Pulmonary artery endothelial cell (primary cell): ENCODE measurements at regions not wholly inside any gene's neighbourhood (a gene's known extent, or its start where the extent isn't known, plus 50 kb on each side); places are given as distances from the start of the nearest gene placed in this dataset.

Experiments used
- DNase-seq: peaks from one replicate; pipeline ENCODE4 v3.0.0-alpha.2; 2011; ENCODE audit warnings: low read depth, low spot score

DNA sequence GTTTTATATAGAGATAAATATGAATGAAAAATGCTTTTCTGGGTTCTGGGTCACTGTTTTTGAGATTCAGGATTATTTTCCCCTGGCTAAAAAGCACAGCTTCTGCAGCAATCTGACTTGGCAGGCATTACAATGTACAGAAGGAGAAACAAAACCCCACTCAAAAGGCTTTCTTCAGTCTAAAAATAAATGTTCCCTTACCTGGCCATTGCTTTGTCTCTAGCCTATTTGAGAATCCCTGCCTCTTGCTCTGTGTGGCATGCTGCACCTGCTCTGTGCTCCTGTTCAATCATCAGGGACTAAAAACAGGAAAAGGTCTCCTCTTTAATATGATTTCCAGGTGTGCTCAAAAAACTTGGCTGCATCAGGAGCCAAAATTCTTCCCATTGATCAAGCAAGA is 187.4 kb upstream of the STAC start:
- no peak for DNase-seq

DNA sequence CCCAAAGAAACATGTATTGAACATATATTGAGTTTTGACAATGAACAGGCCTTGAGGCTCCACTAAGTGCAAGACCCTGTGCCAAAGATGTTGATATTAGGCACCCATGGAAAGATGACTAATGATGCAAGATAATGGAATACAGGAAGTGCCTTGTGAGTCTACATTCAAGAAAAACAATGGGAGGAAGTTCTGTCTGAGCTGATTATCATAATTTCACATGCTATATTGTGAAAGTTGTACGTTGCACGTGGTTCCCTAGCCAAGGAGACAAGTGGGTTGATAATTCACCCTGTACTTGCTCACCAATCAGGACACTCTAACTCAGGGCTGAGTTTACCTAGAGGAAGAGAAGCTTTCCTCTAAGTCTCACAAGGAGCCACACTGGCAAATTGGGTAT is 186.9 kb upstream of the STAC start:
- DNase-seq: peak; percentile 44

DNA sequence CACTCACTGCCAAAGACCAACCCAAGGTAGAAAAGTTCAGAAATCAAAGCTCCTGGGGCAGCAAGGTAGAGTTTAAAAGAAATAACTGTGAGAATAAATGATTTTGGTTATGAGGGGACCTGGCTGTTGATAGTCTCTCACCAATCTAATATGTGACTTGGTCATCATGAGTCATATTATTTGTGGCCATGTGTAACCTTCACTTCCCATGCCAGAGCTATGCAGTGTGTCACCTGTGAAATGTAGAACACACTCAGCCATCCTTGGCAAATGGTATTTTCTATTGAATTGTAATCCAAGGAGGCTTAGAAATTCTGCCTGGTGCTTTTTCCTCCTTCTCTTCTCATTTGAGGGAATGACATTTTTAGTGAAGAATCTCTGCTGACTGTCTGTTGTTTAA is 184.2 kb upstream of the STAC start:
- no peak for DNase-seq

DNA sequence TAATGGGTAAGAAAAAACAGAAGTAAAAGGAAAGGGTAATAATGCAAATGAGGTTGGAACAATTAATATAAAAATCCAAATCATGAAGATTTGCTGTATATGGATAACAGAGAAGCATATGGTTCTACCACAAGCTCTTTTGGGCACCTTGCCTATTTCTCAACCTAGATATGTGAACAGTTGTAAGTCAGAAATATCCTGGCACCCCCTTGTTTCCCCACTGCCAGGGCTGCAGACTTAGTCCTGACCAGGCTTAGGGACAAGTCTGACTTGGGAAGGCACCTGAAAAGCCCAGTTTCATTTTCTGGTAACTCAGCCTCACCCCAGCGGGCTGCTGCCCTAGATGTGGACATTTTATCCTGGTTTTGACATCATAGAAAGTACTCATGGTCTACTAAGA is 183.2 kb upstream of the STAC start:
- DNase-seq: no peak

DNA sequence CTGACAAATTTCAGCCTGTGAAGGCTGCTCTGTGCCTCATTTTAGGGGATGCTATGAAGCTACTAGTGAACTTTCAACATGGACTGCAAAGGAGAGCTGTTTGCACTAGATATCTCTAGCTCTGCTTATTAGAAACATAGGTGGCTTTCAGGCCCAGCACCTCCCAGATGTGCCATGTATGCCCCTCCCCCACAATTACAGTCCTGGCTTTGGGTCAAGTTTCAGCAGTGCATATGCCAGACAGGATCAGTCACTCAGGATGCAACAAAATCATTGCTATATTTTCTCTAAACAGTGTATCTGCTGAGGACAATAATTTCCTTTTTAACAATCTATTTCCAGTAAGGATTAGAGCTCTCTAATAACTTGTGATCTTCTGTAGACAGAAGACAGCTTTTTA is 178.8 kb upstream of the STAC start:
- DNase-seq: no peak

DNA sequence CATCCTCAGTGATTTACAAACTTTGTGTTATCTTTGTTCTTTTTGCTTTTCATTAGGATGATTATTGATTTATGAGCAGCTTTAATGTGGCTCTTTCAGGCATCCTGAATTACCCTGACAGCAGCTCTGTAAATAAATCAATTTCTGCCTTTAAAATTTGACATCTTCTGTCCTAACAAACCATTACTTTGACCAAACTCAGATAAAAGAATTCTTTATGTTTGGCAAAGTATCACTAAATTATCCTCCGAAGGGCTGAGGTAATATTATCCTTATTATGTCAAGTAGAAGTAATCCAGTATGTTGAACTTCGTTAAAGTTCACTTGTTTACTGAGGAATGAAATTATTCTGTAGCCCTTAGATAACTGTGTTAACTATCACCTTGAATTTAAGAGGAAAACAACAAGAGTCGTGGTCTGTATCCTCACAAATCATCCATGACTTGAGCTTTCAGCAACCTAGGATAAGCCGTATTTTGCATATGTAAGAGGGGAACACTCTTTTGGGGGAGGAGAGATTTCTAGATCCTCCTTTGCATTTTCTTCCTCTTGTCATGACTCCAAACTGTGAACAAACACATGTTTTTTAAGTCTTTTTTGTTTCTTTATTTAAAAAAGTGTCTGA is 173.2 kb upstream of the STAC start:
- DNase-seq: no peak

DNA sequence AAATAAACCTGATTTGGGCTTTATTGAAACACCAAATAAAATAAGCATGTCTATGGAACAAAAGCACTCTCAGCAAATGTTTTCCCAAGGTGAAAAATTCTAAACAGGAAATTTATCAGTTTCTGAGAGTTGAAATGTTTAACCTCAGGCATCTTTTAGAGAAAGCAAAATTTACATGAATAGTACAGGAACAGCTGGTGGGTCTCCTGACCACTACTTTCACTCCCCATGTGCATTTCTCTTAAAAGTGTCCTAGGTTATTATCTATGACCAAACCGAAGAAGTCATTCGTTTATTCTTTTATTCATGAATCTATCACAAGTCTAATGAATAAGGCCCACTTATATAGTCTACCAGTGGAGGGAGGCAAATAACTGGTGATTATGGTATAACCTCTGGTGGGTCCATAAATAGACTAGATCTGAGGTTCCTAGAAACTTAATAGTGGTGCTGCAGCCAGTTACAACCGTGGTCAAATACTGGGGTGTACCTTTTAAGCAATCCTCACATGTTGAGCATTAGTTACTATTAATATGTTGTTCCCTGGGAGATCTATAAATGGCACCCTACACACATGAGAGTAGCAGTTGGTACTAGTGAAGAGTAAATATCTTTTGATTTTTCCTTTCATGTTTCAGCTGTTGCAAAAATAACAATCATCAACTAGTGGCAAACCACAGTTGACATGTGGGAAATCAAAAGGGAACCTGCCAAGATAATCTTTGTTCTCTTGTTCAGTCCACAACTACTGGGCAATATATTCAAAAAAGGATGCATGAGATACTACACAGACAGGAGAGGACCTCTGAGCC is 169.3 kb upstream of the STAC start:
- no peak for DNase-seq

DNA sequence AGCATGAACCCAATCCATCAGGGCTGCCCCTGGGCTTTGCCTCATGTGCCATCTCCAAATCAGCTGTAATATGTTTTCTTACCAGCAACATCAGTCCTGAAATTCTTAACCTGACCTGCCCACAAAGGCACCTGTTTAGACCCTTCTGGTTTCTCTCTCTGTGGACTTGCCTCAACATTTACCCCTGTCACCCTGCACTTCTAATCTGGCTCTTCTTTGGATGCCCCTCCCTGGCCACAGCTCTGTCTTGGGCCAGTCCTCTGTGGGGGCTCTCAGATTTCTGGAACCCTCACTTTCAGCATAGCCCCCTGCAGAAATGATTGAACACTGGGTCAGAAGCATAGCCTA is 168.7 kb upstream of the STAC start:
- DNase-seq: no peak

DNA sequence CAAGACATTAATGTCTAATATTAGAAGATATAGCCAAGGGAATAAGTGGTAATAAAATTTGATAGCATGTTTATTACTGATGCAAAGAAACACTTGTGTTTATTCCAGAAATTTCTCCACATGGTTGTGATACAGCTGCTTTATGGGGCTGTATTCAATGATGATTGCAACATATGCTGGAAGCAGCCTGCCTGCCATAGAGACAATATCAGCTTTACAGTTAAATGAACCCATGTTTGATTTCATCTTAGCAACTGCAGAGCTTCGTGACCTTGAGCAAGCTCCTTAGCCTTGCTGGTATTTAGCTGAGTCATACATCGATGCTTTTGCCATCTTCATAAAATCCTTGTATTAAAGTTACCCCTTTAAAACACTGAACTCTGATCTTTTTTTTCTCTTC is 168.1 kb upstream of the STAC start:
- DNase-seq: no peak

DNA sequence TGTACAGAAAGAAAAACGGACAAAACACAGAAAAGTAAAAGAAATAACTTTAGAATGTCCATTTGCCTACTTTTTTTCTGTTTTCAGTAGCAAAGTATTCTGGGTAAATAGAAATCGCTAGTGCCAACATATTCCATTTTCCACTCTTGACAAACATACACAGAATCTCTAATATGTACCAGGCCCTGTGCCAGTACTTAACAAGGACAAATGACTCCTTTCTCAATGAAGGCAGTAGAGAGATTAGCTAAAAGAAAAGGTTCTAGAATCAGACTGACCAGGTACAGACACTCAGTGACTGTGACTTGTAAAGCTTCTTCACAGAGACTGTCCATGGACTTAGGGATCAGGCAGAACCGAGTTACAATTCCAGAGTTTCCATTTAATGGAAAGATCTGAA is 165.8 kb upstream of the STAC start:
- no peak for DNase-seq

DNA sequence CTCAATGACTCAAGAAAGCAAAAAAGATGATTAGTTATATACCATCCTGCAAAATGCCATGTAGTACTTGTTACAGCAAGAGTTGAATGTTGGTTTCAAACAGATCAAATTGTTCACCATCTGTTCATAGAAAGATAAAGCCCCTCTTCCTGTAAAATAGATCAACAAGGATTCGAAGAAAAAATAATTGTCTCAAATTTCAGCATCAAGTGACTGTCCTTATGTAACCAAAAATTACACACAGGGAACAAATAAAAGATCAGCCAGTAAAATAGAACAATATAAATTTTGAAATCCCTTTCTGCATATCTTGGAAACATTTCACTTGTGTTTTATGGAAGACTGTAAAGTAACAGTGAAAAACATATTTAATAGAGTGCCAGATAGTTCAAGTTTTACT is 165.1 kb upstream of the STAC start:
- DNase-seq: no peak

DNA sequence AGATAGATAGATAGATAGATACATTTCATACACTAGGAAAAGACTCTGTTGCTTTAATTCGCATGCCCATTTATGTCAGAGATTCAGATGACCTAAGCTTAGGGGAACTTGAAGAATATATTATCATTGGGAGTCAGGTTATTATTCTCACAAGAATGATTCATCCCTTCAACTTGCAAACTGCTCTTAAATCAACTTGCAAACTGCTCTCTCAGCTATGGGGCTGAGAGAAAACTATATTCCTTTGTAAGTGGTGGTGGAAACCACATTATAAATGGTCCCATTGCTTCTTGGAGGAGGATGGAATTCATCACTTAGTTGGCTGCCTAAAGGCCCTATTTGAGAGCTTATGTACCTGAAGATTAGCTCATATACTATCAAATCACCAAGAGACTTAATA is 160.9 kb upstream of the STAC start:
- no peak for DNase-seq

DNA sequence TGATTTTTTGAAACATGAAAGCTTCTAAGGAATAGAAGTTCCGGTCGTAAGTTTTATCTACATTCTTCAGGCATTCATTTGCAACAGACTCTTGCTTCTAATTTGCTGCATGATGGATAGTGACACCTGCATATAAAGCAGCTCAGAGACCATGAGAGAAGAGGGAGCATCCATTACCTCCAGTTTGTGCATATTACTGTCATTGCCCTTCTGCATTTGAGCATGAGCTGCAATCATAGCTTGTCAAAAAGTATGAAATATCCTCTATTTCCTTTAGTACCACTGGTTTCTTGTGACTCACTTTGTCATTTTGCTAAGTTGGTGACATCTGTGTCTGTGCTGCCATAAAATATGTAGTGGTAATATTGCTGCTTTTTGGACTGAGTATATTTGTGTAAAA is 160.1 kb upstream of the STAC start:
- DNase-seq: no peak

DNA sequence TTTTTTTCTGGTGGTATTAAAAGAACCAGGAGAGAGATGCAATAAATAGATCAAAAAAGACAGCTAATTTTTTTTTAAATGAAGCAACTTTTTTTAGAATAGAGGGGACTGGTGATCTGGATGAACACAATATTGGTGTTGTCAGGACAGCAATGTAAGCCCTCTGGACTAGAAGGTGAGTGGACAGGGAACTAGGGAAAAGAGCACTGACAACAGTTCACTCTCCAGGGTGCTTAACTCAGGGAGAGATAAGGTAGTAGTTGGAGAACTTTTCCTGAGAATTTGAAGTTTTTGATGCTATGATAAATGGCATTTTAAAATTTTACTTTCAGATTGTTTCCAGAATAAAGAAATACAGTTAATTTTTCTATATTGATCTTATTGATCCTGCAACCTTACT is 158.3 kb upstream of the STAC start:
- no peak for DNase-seq

DNA sequence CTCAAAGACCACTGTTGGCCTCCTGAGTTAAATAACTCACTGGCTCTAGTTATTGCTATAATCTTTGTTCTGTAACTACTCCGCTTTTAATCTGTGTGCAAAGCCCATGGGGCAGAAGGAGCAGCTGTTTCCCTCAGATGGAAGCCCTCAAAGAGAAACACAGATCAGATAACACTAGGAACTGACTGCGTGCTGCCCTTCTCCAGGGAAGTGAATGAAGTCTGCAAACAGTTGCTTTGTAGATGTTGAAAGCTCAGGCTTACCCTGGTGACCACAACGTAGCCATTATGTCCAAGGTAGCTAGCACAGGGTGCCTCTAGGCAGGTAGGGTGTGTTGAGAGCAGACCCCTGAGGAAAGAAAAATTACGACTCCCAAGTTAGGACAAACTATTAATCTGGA is 152.3 kb upstream of the STAC start:
- no peak for DNase-seq

DNA sequence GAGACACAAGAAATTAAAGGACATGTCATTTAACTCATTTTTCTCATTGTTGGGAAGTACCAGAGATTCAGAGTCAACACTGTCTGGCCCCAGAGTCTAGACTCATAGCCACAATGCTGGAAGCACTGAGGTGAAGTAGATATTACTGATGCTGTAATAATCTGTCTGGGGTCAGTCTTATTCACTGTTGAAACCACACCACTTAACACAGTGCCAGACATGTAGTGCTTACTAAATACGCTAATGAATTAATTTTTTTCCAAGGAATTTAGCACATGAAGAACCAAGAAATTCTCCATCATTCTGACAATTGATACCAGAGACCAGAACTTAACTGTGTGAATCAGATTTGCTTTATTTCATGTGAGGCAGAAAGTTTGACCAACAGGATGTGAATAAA is 150.8 kb upstream of the STAC start:
- DNase-seq: no peak

DNA sequence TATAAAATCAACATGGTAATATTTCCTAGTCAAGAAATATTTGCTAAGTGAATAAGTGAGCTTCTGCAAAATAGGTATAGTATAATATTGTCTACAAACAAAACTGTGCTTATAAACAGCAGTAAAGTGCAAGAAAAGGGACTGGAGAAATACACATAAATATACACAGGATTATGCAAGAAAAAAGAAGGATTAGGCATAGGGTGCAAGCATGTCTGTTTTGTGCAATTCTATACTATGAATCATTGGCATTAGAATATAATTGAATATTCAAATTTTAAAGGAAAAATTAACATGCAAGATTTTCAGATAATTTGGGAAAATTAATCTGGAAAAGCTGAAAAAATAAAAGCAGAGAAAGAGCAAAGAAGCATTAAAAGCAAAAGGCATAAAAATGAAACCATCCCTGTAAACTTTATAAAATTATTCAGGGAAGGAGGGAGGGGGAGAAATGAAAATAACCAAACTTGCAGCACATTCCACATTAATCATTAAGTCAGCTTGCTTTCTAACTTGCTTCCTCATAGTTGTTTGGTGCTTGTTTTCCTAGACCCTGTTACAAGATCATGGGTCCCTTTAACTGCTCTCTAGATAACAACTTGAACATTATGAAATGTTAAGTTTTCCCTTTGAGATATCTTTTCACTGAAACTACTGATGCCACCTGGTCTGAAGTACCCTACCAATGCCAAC is 147.4 kb upstream of the STAC start:
- DNase-seq: no peak

DNA sequence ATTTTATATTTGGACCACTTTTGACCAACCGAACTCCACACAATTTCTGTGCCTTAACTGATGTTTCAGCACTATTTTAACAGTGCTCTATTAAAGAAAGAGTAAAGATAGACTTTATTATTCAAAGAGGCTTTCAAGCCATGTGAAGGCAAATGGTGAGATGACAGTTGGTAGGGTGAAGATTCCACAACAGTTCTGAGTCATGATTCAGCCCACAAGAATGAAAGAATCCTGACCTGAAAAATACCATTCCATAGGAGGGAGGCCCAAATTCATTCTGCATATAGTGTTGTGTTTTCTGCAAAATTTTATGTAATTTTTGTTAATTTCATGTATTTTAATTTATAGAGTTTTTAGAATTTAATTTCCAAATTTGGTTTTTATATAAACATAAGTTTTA is 135.6 kb upstream of the STAC start:
- no peak for DNase-seq

DNA sequence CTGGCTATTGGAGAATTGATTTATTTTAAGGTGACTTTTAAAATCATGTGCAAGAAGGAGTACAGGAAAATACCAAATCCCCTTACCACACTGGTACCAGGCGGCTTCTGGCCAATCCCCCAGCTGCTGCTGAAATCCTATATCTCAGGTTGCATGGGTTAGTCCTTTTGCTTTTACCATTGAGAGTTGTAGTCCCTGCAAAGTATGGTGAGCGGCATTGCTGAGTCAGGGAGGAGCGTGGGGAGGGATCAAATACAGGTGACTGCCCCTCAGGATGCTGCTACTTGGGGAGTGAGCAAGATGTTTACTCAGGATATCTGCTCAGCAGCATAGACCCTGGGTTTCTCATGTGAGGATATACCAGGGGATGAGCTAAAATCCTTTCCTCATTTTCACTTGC is 131.9 kb upstream of the STAC start:
- DNase-seq: no peak

DNA sequence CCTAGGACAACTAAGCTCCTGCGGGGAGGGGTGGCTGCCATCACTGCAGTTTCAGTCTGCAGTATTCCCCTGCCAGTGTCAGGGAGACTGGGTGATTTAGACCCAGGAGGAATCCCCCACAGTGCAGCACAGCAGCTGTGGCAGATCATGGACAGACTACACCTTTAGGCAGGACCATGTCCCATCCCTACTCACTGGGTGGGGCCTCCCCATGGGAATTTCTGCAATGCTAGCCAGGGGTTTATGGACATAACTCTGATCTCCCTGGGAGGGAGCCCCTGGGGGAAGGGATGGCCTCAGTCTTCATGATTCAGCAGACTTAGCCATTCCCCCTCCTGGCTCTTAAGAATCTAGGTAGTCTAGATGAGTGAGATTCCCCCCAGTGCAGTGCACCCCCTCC is 130.1 kb upstream of the STAC start:
- DNase-seq: no peak

DNA sequence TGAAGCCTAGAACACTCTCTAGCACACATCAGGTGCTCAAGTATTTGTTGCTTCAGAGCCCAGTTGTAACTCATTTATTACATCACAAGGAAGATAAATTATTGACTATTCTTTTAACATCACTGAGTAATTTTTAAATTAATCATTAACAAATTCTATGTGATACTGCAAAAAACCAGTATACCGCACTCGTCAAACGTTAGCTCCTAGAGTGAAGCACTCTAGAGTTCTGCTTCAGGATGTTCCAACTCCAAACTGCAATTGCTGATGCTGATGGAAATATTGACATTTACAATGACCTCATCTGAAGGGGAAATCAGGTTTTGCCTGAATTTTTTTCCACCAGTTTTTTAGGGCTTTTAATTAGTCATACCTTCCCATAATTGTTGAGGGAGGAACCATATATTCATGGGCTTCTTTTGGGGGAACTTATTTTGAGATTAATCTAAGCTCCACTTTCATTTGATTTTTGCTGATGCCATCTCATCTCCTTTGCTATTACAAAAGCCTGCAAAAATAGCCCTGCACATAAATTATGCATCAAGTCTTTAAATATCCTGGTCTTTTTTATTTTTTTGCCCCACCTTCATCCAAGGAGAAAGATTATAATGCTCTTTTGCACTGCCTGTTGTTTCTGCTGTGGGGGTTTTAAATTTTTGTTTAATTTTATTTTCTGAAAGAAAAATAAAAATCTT is 123.0 kb upstream of the STAC start:
- DNase-seq: no peak

DNA sequence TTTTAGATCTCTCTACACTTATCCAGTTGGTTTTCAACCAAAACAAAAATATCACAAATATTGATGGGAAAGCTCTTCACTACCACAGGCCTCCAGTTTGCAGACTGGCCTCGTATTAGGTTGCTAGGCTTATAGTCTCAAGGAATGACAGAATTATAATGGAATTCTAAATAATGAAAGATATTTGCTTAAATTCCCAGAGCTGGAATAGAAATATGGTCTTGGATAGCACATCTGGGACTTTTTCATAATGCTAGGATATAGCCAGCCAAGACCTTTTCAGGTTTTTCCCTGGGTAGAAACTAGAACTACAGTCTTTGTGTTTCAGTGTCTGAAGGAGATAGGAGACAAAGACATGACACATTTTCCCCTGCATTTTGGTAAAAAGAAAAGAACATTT is 121.9 kb upstream of the STAC start:
- DNase-seq: no peak
